NCI-H748 (cell line): ENCODE measurements at regions not wholly inside any gene's neighbourhood (a gene's known extent, or its start where the extent isn't known, plus 50 kb on each side); places are given as distances from the start of the nearest gene placed in this dataset.
A peak's percentile ranks its signal among the peaks of the same experiment; 100 is the strongest.

ENCODE experiments used
- DNase-seq: peaks from one replicate; lab custom pipeline; 2025; ENCODE audit not compliant: unreplicated experiment; lab: John Stamatoyannopoulos, UW

DNA sequence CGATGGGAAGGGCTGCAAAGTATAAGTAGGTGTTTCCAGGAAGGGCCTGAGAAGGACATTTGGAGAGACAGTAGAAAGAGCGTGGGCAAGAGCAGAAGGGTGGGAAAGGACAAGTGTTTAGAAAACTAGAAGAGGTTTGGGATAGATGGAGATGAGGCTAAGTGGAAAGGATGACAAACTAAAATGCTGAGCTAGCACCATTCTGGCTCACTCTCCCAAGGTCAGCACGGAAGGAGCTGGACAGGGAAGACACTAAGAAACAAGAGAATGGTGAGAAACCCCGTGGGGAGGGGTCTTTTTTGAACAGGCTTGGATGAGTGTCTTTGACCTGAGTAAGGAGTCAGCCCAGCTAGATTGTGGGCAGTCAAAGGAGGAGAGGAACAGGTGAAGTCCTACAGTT is 286.0 kb downstream of the CDK5RAP2 start:
- no peak for DNase-seq

DNA sequence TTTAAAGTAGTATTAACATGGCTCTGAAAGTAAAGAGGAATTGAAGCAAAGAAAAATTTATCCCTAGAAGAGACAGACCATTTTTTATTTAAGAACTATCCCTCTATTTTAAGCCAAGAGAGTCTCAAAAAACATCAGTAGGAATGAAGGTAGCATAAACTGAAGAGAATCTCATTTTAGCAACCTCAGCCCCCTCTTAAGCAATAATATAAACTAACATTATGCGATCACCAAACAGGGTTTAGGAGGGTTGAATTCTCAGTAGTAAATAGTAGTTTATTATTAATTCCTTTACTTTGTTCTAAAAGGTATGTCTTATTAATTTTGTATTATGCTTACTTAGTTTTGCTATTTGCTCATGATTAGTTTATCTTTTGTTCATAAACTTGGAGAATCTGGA is 287.4 kb downstream of the CDK5RAP2 start:
- no peak for DNase-seq

DNA sequence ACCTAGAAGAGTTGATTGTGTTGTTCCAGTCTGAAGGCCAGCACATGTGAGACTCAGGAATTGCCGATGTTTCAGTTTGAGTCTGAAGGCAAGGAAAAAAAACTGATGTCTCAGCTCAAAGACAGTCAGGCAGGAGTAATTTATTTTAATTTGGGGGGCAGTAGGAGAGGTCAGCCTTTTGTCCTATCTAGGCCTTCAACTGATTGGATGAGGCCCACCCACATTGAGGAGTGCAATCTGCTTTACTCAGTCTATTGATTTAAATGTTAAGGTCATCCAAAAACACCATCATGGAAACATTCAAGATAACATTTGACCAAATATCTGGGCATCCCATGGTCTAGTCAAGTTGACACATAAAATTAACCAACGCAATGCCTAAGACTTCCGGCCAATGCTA is 288.9 kb downstream of the CDK5RAP2 start:
- DNase-seq = no peak

DNA sequence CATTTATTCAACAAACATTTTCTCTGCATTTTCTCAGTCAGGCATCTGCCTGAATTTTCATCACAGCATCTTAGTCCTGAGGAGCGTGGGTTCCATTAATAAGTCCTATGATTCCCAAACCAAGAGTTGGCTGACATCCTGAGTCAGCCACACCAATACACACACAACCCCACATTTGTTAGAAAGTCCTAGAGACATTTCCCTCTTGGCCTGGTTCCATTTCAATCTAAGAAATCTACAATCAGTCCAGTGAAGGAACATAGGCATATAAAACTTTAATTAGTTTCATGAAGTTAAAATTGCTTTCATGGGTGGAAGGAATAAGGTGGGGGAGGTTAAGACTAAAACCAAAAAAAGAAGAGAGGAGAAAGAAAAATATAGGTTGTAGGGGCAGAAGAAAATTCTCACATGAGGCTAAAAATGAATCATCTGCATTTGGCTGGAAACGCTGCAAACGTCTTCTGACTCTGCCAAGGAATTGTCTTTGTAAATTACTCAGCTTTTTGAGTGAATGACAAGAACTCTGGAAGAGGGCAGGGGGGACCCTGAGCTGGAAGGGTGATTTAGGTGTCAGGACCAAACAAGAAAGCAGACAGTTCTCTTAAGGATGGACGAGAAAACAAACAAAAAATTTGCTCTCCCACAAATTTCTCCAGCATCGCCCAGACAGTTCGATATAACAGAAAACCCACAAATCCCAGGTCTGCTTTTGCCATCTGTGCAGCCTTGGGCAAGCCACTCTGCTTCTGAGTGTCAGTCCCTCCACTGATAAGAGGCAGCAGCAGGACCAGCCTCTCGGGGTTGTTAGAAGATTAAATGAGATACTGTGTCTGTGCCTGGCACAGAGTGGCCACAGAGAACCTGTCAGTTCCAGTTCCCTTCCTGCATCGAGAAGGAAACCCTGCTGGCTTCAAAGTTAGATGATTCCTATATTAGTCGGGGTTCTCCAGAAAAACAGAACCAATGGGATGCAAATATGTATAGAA is 289.7 kb downstream of the CDK5RAP2 start:
- no peak for DNase-seq

DNA sequence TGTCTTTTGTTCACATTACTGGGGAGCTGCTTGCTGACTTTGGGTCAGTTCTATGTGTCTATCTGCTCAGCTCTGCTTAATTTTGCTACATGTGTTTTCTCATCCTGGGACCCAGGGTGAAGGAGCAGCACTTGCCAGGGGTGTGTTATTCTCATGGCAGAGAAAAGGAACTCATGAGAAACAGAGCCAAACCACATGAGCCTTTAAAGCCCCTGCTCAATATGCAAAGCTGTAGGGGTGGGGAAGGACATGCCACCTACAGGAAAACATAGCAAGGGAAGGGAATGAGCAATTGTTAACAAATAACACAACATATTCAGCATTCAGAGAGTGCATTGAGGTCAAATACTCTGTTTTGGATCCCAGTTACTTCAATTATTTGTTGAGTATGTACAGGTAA is 290.9 kb downstream of the CDK5RAP2 start:
- no peak for DNase-seq

DNA sequence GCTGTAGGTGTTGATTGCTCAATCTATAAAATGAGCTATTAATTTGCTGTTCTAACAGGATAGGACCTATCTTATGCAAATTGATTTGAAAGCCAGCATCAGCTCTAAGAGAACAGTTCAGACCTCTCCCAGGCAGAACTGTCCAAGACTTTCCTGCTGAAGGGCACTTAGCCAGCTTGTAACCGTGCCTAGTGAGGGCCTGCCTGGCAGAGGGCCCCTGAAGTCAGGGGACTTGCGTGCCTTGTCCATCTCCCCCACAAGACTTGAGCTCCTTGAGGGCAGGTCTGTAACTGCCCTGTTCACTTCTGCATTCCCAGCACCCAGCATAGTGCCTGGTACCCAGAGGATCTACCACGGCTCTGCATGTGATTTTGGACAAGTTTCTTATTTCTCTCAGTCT is 293.4 kb downstream of the CDK5RAP2 start:
- DNase-seq = no peak

DNA sequence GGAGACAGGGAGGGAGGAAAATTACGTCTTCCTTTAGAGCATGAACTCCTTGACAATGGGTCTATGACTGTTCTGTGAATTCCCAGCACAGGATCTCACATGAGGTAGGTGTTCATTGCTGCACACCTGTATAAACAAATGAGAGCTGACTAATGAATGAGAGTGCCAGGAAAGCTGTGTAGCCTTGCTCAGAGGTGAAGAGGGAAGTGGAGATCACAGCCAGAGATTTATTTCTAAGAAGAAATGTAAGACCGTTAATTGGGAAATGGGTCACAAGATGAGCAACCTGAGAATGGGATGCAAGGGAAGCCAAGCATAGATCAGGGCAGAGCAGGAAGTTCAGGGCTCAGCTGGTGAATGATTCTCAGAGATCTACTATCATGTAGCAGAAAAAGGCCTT is 295.1 kb downstream of the CDK5RAP2 start:
- DNase-seq = no peak

DNA sequence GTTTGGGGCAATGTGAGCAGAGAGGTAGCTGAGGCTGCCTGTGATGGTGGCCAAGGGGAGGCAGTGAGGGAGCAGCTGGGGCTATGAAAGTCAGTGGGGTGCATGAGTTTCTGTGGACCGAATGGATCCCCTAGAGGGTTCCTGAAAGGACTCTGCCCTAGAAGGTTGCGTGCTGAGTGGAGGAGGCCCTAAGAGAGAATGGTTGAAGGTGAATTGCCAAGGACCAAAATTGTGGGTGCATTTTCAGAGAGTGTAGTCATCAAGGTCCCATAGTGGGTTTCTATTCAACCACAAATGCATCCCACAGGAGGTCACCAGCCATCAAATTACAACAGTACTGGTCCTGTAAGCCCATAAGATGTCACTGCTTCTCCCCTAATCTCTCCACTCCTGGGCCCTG is 298.3 kb downstream of the CDK5RAP2 start:
- DNase-seq = no peak

DNA sequence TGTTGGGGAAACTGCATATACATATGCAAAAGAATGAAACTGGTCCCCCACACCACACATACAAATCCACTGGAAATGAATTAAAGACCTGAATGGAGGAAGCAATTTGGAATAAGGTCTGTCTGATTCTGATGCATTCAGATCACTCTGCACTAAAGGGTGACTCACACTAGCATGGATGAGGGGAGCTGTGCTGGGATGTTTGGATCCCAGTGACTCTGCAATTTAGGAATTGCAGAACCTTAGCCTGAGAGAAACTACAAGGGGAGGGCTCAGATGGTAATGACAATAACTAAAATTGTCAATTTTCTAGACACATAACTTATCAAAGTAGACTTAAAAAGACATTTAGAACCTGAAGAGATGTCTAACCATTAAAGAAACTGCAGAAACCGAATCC is 312.0 kb downstream of the CDK5RAP2 start:
- DNase-seq = no peak

DNA sequence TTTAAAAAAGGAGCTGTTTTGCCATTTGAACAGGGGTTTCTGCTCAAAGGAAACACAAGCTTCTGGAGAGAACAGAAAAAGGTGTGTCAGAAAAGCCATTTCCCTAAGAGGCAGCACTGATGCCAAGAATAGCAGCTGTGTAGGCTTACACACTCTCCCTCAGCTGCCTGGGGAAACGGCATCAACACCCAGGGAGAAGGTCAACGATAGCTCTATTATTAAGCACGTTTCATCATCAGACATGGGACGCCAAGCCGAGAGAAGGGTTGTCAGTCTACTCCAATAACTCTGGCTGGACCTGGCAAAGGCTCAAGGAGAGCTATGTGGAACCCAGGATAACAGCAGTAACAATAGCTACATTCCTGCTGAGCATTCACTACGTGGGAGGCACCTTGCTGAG is 314.2 kb downstream of the CDK5RAP2 start:
- peak; percentile 95 for DNase-seq

DNA sequence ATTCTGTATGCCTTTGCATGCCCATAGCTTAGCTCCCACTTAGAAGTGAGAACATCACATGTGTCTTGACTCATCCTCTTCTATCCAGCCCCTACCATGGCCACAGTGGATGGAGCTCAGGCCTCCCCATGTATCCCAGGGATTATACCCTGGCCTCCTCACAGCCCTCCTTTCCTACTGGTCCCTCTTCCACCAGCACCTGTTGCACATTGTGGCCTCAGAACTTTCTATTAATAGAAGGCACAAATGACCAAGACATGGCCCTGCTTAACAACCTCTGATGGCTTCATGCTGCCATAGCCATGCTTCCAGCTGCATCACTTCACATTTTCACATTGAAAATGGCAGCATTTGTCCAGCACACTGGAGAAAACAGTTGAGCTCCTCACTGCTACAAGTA is 315.4 kb downstream of the CDK5RAP2 start:
- no peak for DNase-seq

DNA sequence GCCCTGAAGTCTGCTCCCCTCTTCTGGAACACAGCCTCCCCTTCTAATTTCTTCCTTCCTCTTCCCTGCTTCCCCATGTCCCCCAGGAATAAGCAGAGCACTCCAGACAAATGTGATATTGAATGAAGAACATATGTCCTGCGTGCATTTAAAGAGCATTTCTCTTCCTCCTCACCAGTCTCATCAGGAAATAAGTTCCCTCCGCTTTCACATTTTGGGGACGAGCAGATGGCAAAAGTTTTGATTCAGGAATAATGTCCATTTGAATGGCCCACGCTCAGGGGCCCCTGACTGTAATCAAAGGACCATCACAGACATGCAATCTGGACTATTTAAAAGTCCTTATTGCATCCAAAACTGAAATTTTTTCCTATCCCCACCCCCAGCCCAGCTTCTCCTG is 316.1 kb downstream of the CDK5RAP2 start:
- DNase-seq = no peak

DNA sequence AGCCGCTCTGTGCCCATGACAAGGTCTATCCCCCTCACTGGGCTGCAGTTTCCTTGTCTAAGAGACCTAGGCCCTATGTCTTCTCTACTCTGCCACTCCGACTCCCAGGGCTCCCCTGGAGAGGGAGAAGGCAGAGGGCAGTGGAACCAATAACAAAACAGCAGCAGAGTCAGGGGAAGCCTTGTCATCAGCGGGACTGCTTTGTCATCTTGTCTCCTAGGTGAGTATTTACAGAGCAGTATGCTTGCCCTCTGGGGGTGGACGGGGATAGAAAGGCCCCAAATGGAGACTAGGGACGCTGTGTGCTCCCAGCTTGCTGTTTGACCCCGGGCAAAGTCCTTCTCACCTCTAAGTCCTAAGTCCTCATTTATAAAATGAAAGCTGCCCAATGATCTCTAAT is 318.5 kb downstream of the CDK5RAP2 start:
- no peak for DNase-seq

DNA sequence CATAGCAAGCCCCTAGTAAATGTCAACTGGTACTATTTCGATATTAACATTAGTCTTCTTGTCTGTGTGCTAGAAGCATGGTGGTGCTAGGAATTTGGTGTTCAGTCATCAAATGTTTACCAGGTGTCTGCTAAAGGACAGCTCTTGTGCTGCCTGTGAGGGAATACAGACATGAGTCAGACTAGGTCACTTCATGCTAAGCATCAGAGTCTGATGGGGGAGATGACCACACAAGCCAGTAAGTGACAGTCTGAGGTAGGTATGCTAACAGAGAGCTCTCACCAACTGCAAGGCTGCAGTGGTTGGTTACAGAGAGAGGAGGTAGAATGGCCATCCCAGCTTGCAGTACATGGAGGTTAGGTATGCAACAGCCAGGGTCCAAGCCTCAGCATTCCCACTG is 320.9 kb downstream of the CDK5RAP2 start:
- DNase-seq = no peak

DNA sequence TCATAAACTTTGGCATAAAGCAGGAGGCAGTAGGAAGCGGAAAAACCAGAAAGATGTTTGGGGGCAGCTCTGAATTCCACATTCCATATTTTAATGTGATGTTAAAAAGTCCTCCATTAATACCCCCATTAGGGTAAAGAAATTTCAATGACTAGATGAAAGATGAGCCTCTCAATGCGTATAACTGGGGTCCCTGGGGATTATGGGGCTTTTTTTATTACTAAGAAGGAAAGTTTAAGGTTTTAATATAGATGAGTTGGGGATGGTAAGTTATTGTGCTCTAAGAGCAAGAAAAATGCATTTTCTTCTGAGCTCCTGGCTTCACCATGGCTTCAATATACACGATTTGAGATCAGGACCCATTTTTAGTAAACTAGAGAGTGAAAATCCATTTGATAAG is 321.9 kb downstream of the CDK5RAP2 start:
- DNase-seq = no peak

DNA sequence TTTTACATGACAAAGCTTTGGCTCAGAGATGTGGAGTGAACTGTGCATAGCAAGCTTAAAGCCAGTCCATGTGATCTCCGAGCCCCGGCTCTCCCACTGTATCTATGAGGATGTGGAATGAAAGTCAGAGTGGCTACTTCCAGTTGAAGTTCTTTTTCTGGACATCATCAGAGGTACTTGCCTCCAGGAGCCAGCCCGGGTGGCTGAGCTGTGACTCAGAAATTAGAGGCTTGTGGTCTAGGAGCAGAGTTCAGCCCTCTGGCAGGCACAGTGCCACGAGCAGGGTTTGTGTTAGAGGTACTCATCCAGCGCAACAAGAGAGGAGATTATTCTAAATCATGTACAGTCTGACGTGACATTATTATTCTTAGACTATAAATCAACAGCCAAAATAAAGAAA is 322.5 kb downstream of the CDK5RAP2 start:
- no peak for DNase-seq

DNA sequence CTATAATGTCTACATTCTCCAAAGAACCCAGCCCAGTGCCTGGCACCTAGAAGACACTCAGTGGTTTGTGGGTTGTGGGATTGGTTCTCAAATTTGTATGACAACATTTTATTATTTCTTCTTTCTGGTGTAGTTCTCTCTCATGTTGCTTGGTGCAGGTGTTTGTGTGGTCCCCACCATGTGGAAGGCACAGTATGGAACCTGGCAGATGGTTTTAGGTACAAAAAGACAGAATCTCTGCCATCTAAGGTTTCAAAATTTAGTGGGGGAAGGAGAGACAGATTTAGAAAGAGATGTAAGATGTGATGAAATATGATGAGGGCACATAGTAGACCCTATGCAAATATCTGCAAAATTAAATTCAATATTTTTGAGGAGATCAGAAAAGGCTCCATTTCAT is 323.8 kb downstream of the CDK5RAP2 start:
- no peak for DNase-seq

DNA sequence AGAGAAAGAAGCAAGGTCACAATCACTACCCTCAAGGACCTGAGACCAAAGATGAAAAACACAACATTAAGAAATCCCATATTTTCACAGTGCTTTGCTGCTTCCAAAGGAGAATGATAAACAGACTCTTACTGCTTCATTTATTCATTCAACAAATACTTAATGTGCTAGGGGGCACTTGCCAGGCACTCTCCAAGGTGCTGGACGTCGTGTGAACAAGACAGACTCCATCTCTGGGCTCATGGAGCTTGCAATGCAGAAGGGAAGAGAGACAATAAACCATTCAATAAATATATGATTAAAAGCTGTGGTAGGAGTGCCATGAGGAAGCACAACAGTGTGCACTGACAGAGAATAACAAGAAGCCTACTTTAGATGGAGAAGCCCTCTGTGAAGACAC is 327.7 kb downstream of the CDK5RAP2 start:
- DNase-seq = no peak

DNA sequence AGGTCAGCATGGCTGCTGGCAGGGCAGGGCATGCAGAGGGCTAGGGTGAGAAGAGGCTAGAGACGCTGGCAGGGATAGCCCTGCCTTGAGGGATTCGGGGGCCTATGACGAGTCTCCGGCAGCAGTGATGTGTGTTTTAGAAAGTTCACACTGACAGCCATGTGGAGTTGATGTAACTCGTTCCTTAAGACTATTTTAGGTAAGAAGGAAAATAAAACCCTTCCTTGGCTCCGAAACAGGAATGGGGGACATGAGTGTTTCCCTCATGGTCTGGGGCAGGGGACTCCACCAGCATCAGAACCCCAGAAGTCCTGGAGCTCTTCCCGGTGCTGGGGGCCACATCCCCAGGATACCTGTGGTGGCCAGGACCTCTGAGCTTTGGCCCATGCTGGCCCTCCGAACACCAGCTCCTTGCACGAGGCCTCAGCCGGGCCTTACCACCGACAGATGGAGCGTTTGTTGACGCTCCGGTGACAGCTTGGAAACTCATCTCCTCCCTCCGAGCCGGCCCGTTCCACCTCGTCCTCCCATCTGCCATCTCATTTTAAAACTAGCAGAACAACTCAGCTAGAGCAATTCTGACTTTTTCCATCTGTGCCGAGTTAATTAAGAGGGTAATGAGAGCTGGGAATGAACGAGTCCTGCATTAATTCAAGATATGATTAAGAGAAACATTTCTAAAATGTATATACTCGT is 337.7 kb downstream of the CDK5RAP2 start:
- no peak for DNase-seq

DNA sequence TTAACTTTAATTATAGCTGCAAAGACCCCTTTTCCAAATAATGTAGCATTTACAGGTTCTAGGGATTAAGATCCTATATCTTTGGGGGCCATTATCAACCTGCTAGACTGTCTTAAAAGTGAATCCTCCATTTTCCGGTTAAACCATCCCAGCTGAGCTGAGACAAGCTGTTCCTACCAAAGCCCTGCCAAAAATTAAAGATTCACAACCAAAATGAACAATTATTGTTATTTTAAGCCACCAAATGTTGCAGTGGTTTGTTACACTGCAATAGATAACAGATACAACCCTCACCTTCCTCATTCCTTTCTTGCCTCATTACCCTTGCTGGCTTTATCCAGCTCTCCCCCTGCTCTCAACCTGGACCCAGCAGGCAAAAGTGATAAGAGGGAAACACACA is 343.4 kb downstream of the CDK5RAP2 start:
- DNase-seq = no peak

DNA sequence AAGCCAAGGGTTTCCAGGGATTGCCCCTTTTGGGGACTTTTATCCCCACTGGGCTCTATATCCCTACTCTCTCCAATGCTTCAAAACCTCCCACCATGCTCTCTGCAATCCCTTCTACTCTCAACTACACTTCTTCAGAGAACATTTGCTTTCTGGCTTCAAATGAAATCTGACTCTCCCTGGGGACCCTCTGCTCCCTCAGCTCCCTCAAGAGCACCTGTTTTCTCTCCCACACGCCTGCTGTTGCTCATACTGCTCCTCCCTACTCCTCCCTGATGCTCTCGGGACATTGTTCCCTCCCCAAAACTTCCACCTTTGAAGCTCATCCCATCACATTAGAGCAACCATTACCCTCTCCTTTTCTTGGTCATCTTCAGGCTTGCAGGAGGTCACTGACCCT is 344.9 kb downstream of the CDK5RAP2 start:
- no peak for DNase-seq

DNA sequence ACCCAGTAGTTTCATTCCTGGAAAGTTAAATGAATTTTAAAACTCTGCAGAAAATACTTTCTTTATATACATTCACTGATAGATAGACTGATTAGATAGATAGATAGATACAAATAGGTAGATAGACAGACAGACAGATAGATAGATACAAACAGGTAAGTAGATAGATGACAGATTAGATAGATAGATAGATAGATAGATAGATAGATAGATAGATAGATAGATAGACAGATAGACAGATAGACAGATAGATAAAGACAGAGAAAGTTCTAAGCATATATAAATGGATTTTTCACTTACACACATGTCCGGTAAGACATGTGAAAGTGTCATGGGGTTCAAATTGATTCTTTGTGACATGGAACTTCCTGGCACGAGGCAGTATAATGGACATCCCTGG is 349.7 kb downstream of the CDK5RAP2 start:
- no peak for DNase-seq
